HG03565 (cell line): ENCODE measurements at regions not wholly inside any gene's neighbourhood (a gene's known extent, or its start where the extent isn't known, plus 50 kb on each side); places are given as distances from the start of the nearest gene placed in this dataset.
"Not testable (repeated sequence)": the region's sequence is repeated elsewhere in the genome, so short reads cannot be mapped to it uniquely, and the experiment has no call there.

Experiments used
- ATAC-seq: cut with Tn5 transposase; IDR thresholded peaks from one replicate; pipeline ENCODE4 v1.9.1; 2021; ENCODE audit warnings: mild to moderate bottlenecking, moderate library complexity; ENCODE audit not compliant: unreplicated experiment

GRCh38 chr3:130569461-130570365, 52.7 kb downstream of the COL6A6 start:
- ATAC-seq, result no peak

GRCh38 chr3:130572769-130573168, 55.8 kb downstream of the COL6A6 start:
- ATAC-seq, result no peak

- no peak for ATAC-seq
Observed at GRCh38 chr3:130576375-130577266, 59.6 kb downstream of the COL6A6 start.

- peak; percentile 93 for ATAC-seq
Observed at GRCh38 chr3:130582457-130583153, 65.6 kb downstream of the COL6A6 start.

GRCh38 chr3:130594749-130595148, 77.8 kb downstream of the COL6A6 start:
- not testable (repeated sequence) for ATAC-seq

- no peak for ATAC-seq
Observed at GRCh38 chr3:130596484-130596883, 79.5 kb downstream of the COL6A6 start.

- no peak for ATAC-seq
Observed at GRCh38 chr3:130601442-130601971, 84.5 kb downstream of the COL6A6 start.

GRCh38 chr3:130604806-130605205, 87.8 kb downstream of the COL6A6 start:
- ATAC-seq, result no peak

- ATAC-seq, result no peak
Observed at GRCh38 chr3:130606336-130606735, 89.4 kb downstream of the COL6A6 start.

GRCh38 chr3:130607553-130608154, 90.7 kb downstream of the COL6A6 start:
- ATAC-seq, result no peak

GRCh38 chr3:130609166-130609979, 92.4 kb downstream of the COL6A6 start:
- ATAC-seq, result no peak

- ATAC-seq, result no peak
Observed at GRCh38 chr3:130619196-130619595, 102.2 kb downstream of the COL6A6 start.

- ATAC-seq, result no peak
Observed at GRCh38 chr3:130621824-130622223, 104.8 kb downstream of the COL6A6 start.

- no peak for ATAC-seq
Observed at GRCh38 chr3:130626049-130626448, 109.1 kb downstream of the COL6A6 start.

GRCh38 chr3:130627143-130627855, 110.3 kb downstream of the COL6A6 start:
- ATAC-seq, result no peak

- no peak for ATAC-seq
Observed at GRCh38 chr3:130627882-130628281, 110.9 kb downstream of the COL6A6 start.
